ENCODE measurements at regions not wholly inside any gene's neighbourhood (a gene's known extent, or its start where the extent isn't known, plus 50 kb on each side); places are given as distances from the start of the nearest gene placed in this dataset.

- DNase-seq = no peak
Measured at GRCh38 chr3:162213956-162214355, 717.3 kb downstream of the OTOL1 start.

GRCh38 chr3:162217647-162218046 lies 721.0 kb downstream of the OTOL1 start:
- no peak for DNase-seq

GRCh38 chr3:162218479-162218878 lies 721.9 kb downstream of the OTOL1 start:
- no peak for DNase-seq

- no peak for DNase-seq
Measured at GRCh38 chr3:162224746-162225145, 728.1 kb downstream of the OTOL1 start.

GRCh38 chr3:162236949-162237348 lies 740.3 kb downstream of the OTOL1 start:
- no peak for DNase-seq

GRCh38 chr3:162250782-162251181 lies 754.2 kb downstream of the OTOL1 start:
- no peak for DNase-seq

GRCh38 chr3:162262129-162262528 lies 765.5 kb downstream of the OTOL1 start:
- no peak for DNase-seq

- DNase-seq = no peak
Measured at GRCh38 chr3:162263596-162263995, 767.0 kb downstream of the OTOL1 start.

- DNase-seq = no peak
Measured at GRCh38 chr3:162269636-162270458, 773.2 kb downstream of the OTOL1 start.

GRCh38 chr3:162274070-162274469 lies 777.5 kb downstream of the OTOL1 start:
- no peak for DNase-seq

- DNase-seq = no peak
Measured at GRCh38 chr3:162278834-162279233, 782.2 kb downstream of the OTOL1 start.

- DNase-seq = no peak
Measured at GRCh38 chr3:162285259-162285658, 788.7 kb downstream of the OTOL1 start.

- no peak for DNase-seq
Measured at GRCh38 chr3:162287600-162287999, 791.0 kb downstream of the OTOL1 start.

- DNase-seq = no peak
Measured at GRCh38 chr3:162292409-162292808, 795.8 kb downstream of the OTOL1 start.

GRCh38 chr3:162295323-162295983 lies 798.8 kb downstream of the OTOL1 start:
- no peak for DNase-seq

- no peak for DNase-seq
Measured at GRCh38 chr3:162302983-162303624, 806.5 kb downstream of the OTOL1 start.

GRCh38 chr3:162317046-162317445 lies 820.4 kb downstream of the OTOL1 start:
- no peak for DNase-seq

- DNase-seq = no peak
Measured at GRCh38 chr3:162328649-162329048, 832.0 kb downstream of the OTOL1 start.

- no peak for DNase-seq
Measured at GRCh38 chr3:162329514-162329913, 832.9 kb downstream of the OTOL1 start.

- no peak for DNase-seq
Measured at GRCh38 chr3:162332344-162332743, 835.7 kb downstream of the OTOL1 start.

GRCh38 chr3:162334537-162334936 lies 837.9 kb downstream of the OTOL1 start:
- no peak for DNase-seq

- DNase-seq = no peak
Measured at GRCh38 chr3:162337630-162338029, 841.0 kb downstream of the OTOL1 start.

- no peak for DNase-seq
Measured at GRCh38 chr3:162338514-162338913, 841.9 kb downstream of the OTOL1 start.

- no peak for DNase-seq
Measured at GRCh38 chr3:162348912-162349311, 852.3 kb downstream of the OTOL1 start.

Measured in inflammatory macrophage treated with lipopolysaccharide for 4 hours (primary cell).